Spleen (tissue), 7 donors: ENCODE measurements at regions not wholly inside any gene's neighbourhood (a gene's known extent, or its start where the extent isn't known, plus 50 kb on each side); places are given as distances from the start of the nearest gene placed in this dataset.
A peak's percentile ranks its signal among the peaks of the same experiment; 100 is the strongest.

ENCODE experiments used
- CTCF ChIP-seq, 11 experiments: fragments of 200-600 bp in 7 of 11; fragments of 450-650 bp in 4 of 11; sonication (generic) in 4 of 11; IDR thresholded peaks in 8 of 11; conservative IDR thresholded peaks in 3 of 11; 1 replicate in 7 of 11; 2 replicates in 4 of 11; pipeline versions ENCODE4 v1.4.0 to v1.8.0; 2016 to 2021; ENCODE audit warnings: antibody characterized with exemption in 11 of 11, inconsistent platforms in 4 of 11, mild to moderate bottlenecking in 1 of 11
- POLR2A ChIP-seq, 3 donors: fragments of 450-650 bp; IDR thresholded peaks; one replicate each; pipeline ENCODE4 v1.5.1; 2017; ENCODE audit warnings: antibody characterized with exemption in 3 of 3, mild to moderate bottlenecking in 1 of 3
- donor health status: DM: no; HTN: no; CAD: no; lungs with moderate emphysema.
- donor health status: DM: no; HTN: no; CAD: no.
- donor health status: DM: no; HTN: no; CAD: no.

GRCh38 chr18:10032331-10033015 lies 118.7 kb downstream of the VAPA start:
- TF ChIP-seq POLR2A (IDR thresholded peaks at IDR 0.05), result no peak
- peak; percentile 23 to 80 (median 62) for TF ChIP-seq CTCF (IDR thresholded peaks at IDR 0.05 in 8 of 11, conservative IDR thresholded peaks at IDR 0.05 in 3 of 11)
